LNCAP (cell line): ENCODE measurements at regions not wholly inside any gene's neighbourhood (a gene's known extent, or its start where the extent isn't known, plus 50 kb on each side); places are given as distances from the start of the nearest gene placed in this dataset.

Source experiments
- CTCF ChIP-seq: fragments of 450-650 bp; IDR thresholded peaks from 2 replicates; pipeline ENCODE4 v1.5.1; 2017; ENCODE audit warnings: mild to moderate bottlenecking

GRCh38 chr12:93050026-93050747, 121.1 kb upstream of the EEA1 start:
- no peak for TF ChIP-seq CTCF

- TF ChIP-seq CTCF = no peak
Measured at GRCh38 chr12:93050748-93051081, 121.6 kb upstream of the EEA1 start.

- no peak for TF ChIP-seq CTCF
Measured at GRCh38 chr12:93054021-93054420, 124.9 kb upstream of the EEA1 start.

GRCh38 chr12:93055221-93055620, 126.1 kb upstream of the EEA1 start:
- TF ChIP-seq CTCF = no peak

GRCh38 chr12:93056971-93057535, 128.0 kb upstream of the EEA1 start:
- no peak for TF ChIP-seq CTCF

GRCh38 chr12:93058280-93058679, 129.2 kb upstream of the EEA1 start:
- TF ChIP-seq CTCF = no peak

GRCh38 chr12:93059288-93059687, 130.2 kb upstream of the EEA1 start:
- TF ChIP-seq CTCF = no peak
